ENCODE measurements at regions not wholly inside any gene's neighbourhood (a gene's known extent, or its start where the extent isn't known, plus 50 kb on each side); places are given as distances from the start of the nearest gene placed in this dataset.
A peak's percentile ranks its signal among the peaks of the same experiment; 100 is the strongest.
"Not testable (repeated sequence)": the region's sequence is repeated elsewhere in the genome, so short reads cannot be mapped to it uniquely, and the experiment has no call there.

DNA sequence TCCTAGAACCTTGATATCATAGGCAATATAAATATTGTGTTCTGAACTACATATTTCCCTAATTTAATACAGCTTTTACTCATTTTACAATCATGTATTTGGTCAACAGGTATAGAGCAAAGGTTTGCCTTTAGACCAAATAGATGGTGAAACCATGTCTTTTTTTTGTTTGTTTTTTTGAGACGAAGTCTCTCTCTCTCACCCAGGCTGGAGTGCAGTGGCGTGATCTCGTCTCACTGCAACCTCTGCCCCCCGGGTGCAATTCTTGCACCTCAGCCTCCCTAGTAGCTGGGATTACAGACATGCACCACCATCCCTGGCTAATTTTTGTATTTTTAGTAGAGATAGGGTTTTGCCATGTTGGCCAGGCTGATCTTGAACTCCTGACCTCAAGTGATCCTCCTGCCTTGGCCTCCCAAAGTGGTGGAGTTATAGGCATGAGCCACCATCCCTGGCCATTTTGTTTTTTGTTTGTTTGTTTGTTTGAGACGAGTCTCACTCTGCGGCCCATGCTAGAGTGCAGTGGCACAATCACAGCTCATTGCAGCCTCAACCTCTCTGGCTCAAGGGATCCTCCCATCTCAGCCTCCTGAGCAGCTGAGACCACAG lies 243.7 kb upstream of the FOXN3 start:
- DNase-seq (ENCODE audit: low spot score): not testable (repeated sequence)

DNA sequence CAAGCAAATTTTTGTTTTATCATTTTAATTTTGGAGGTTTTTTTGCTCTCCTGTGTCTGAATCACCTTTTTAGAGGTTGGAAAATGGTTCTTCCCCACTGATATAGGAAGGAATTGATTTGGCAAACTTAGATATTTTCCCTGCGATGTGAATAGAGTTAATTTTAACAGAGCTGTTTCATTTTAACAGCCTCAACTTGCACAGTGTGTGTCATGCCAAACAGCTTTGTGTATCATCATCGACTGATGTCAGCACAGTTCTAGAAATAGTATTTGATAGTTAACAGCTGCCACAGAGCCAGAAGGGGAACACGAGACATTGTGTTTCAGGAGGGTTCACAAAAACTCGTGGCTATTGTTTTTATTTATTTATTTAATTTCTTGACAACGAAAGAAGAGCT lies 243.1 kb upstream of the FOXN3 start:
- no peak for DNase-seq (ENCODE audit: low spot score)

DNA sequence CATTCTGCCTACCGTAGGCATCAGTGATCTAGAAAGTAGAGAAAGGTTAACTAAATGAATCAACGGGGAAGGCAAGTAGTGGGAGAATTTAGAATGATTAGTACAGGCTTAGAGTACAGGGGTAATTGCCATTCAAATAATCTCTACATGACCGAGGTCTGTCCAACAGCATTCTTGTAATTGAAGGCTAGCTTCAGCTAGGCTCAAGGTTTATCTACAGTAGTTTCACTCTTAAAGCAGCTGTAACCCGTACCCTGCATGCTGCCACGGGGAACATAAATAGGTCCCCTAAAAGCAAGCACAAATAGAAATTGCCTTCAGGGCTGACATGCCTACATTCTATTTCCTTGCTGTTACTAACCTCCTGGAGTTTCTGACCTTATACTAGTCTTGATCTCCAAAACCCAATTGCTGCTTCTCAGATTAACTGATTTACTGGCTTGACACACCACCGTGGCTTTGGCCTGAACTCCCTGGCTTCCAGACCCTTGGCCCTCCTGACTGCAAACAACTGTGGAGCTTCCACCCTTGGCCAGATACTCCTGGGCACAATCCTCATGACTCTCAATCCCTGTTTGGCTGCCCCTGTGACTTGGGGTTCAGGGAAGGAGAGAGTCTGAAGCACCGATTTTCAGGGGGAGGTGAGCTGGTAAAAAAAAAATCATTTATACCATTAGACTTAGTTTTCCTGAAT lies 242.1 kb upstream of the FOXN3 start:
- no peak for DNase-seq (ENCODE audit: low spot score)

DNA sequence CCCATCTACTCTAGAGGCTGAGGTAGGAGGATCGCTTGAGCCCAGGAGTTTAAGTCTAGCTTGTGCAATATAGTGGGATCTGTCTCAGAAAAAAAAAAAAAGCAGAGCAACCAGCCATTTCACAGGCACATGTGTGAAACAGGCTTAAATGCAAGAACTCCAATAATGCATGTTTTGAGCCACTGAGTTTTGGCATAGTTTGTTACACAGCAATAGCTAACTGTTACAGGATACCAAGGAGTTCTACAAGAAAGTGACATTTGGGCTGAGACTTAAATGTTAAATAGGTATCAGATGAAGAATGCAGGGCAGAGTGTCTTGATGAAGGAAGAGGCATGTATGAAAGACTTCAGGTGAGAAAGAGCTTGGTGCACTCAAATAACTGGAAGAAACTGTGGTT lies 240.0 kb upstream of the FOXN3 start:
- DNase-seq (ENCODE audit: low spot score): no peak

DNA sequence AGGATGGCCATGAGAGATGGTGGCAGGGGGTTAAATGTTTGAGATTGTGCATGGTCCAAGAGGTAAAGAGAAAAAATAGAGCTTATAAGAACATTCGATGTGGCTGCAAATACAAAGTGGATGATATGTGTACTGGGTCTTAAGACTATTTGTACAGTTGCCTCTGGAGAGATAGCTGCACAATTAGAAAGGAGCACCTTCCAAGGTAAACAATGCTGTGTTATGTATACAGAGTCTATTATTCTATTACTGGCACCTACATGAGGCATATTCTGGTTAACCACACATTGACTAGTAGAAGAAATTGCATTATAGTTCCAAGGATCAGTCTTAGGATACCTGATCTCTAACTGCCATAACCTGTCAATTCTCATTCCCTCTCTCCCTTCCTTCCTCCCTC lies 238.0 kb upstream of the FOXN3 start:
- DNase-seq (ENCODE audit: low spot score): no peak

DNA sequence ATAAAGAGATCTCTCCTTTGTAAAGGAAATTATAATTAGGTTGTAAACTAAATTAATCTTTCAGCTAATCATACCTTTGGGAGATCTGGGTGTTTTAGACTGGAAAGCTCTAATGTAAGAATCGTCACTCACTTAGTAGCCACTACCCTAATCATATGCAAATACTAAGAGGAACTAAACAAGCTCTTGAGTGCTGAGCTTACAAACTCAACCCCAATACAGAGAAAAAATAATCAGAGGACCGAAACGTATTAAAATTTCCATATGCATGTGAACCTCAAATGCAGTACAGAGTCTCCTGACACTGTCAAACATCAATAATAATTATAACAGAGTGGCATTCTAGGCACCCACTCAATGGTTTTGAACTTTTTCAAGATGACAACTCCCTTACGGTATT lies 235.3 kb upstream of the FOXN3 start:
- DNase-seq (ENCODE audit: low spot score): no peak

DNA sequence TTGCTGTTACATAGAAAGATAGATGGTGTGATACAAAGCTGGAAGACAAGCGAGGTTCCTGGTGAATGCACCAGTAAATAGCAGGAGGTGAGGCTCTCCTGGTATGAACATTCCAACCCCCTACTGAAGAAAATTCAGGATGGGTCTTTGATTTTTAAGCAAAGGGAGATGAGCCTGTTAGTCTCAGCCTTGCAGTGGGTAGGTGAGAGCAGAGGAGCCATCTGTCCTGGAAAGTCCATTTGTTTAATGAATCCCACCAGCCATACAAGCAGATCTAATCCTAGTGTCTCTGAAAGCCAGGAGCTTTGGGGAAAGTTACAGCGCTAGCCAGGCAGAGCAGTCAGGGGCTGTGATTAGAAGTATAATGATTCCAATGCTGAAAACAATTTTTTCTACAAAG lies 234.8 kb upstream of the FOXN3 start:
- no peak for DNase-seq (ENCODE audit: low spot score)

DNA sequence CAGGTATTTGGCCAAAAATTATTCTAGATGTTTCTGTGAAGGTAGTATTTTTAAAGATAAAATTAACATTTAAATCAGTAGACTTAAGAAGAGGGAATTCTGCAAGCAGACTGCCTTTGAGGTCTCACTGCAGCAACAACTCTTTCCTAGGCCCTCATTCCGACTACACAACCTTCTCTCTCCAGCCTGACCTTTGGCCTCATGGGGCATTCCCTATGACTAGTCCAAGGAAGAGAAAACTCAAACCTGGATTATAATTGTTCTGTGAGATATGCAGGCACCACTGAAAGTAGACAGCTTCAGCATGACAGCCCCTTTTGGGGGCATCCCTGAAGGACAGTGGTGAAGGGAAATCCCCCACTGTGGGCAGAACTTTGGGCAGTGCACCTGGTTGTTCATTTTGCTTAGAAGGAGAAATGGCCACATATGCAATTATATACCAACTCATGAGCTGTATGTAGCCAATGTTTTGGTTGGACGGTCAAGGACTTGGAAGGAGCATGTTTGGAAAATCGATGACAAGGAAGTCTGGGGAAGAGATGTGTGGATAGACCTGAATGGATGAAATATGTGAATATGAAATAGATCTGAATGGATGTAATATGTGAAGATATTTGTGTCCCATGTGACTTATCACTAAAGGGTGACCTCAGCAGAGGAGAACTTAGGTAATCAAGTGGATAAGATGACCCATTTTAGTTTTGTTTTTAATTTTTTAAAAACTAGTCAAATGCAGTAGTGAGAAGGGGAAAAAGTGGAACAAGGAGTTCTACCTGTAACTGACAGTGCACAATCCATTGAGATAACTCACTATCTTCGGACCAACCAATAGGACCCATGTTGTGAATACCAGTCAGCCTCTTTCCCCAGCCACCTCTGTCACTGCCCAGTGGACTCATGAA lies 233.3 kb upstream of the FOXN3 start:
- no peak for DNase-seq (ENCODE audit: low spot score)

DNA sequence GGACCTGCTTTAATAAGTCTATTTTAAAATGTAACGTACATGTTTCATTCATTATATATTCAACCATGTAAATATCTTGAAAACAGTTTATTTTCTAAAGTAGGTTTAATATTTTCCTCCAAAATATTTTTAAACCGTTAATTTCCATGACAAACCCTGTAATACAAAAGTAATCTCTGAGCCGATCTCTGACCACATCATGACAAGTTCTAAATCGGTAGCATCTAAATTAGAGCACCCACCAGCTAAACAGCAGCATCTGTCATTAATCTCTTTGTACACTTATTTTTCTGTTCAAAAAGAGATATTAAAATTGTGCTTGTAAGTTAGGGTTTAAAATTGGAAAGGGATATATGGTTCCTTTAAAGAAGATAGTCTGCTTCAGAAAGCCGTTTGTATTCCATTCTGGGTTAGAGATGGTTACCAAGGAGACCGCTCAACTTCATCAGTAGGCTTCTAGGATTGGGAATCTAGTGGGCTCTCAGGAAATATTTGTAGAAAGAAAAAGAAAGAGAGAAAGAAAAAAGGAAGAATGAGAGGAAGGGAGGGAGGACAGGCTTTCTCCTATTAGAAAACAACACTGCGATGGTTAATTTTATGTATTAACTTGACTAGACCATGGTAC lies 232.5 kb upstream of the FOXN3 start:
- no peak for DNase-seq (ENCODE audit: low spot score)

DNA sequence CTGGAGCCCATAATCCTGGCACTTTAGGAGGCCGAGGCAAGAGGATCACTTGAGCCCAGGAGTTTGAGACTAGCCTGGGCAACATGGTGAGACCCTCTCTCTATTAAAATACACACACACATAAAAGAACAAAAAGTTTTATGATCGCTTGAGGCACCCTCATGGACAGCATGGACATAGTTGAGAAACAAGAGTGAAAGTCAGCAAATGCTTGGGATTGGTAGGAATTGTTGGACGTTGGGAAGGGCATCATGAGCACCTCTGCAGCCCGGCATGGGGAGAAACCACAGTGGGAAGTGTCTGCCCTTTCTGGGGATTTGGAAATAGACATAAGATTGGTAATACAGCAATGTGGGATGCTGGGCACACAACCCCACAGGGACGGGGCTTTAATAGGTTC lies 231.9 kb upstream of the FOXN3 start:
- DNase-seq (ENCODE audit: low spot score): no peak

DNA sequence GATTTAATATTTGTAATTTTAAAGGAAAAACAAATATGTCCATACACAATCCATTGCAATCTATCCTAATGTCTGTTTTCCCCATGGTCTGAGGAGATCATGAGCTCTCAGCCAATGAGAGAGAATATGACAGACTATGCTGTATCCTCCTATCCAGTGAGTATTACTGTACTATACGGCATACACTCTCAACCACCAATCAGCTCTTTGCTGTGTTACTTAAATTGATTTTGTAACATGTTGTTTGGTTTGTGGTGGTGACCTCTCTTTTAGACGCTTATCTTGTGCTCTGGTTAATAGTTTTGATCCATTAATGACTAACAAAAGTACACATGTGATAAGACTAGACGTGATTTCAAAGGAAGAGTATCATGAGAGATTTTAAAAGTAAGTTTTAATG lies 231.5 kb upstream of the FOXN3 start:
- DNase-seq (ENCODE audit: low spot score): no peak

DNA sequence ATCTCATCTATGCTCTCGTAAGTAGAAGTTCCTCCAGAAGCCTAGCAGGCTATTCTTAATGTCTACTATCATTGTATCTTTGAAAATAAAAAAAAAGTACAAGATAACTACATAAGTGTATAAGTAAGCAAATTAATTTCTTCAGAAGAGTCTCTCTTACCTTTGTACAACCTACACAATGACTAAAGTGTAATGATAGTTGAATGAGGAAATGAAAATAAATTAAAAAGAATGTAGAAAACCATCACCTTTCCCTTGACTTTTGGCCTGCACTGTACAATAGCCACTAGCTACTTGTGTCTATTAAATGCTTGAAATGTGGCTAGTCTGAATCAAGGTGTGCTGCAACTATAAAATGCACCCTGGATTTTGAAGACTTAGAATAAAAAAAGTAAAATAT lies 229.9 kb upstream of the FOXN3 start:
- DNase-seq (ENCODE audit: low spot score): no peak

DNA sequence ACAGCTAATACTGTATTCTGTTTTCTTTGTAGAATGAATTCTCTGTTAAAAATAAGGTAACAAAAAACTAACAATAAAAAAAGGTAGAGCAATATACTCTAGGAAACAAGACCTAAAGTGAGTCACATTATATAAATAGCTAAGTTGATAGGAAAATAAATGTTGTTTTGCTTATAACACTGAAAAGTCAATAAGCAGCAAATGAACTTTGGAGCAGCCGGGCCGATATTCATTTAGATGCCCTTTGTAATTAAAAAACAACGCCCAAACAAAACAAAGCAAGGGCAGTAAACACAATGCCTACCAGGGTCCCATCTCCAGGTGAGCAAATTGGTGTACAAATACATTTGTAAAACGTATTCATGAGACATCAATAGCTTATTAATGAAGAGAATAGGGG lies 227.6 kb upstream of the FOXN3 start:
- no peak for DNase-seq (ENCODE audit: low spot score)

DNA sequence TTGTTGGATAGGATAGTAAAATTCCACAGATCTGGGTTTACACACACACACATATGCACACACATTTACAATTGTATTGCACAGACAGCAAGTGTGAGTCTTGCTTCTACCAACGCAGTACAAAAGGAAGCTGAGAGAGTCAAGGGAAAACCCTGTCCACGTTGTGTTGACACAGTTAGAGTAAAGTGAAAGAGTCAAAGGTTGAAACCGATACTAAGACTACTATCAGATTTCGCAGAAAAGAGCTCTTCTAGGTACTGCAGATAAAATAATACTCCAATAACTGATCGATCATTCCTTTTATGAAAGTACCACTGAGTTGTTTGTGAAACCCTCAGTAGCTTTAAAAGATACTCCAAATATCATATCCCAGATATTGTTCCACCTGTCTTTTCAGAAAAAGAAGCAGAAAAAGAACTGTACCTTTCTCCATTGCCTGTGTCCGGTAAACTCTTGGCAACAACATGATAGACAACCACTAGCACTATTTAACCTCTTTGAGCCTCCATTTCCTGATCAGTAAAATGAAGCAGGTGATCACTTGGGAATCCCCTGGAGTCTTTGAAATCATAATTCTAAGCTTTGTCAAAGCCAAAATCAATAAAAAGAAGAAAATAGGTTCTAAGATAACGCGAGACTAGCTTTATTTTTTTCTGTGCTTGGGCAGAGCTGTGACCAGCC lies 224.6 kb upstream of the FOXN3 start:
- DNase-seq (ENCODE audit: low spot score): no peak

DNA sequence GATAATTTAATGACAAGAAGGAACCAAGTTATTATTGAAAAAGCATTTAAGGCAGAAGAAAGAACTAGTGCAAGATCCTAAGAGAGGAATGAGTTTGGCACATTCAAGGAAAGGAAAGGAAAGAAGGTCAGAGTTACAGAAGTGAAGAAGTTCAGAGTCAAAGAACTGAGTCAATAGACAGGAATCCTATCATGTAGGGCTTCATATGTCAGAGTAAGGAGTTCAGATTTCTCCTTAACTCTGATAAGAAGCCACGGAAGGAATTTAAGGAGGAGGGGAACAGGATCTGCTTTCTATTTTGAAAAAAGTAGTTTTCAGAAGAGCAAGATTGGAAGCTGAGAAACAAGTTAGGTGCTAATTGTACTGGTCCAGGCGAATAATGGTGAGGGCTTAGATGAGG lies 223.1 kb upstream of the FOXN3 start:
- no peak for DNase-seq (ENCODE audit: low spot score)

DNA sequence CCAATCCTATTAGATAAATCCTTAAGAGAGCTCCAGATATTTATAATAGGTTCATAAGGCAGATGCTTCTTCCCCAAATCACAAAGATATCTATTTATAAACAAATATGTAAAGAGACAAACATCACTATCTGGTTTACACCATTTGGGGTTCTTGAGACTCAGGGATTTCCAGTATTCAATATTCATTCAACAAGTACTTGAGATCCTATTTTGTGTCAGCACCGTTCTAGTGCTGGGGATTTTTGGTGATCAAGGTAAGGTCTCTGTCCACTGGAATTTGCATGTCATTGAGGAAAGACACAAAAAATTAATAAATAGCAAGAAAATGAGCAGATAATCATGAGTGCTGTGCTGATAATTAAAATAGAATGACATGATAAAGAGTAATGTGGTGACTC lies 222.7 kb upstream of the FOXN3 start:
- DNase-seq (ENCODE audit: low spot score): no peak

DNA sequence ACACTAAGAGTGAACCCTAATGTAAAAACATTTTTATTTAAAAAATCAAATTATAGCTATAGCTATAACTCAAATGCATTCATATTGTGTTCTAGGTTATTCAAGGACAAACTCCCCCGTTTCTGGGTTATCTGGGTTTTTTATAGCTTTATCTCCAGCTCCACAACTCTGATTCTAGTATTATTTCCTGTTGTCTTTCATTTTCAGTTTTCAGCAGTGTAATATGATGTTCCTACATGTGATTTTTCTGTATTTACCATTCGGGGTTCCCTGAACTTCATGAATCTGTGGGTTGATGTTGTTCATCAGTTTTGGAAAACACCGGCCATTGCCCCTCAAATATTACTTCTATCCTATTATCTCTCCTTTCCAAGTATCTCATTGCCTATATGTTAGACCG lies 221.9 kb upstream of the FOXN3 start:
- DNase-seq (ENCODE audit: low spot score): no peak

DNA sequence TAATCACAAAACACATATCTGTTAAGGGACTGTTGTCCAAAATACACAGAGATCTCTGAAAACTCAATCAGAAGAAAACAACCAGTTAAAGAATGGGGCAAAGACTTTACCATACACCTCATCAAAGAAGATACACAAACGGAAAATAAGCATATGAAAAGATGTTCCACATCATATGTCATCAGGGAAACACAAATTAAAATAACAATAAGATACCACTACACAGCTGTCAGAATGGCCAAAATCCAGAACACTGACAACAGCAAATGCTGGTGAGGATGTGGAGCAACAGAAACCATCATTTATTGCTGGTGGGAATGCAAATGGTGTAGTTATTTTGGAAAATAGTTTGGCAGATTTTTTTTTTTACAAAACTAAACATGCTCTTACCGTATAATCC lies 220.5 kb upstream of the FOXN3 start:
- no peak for DNase-seq (ENCODE audit: low spot score)

DNA sequence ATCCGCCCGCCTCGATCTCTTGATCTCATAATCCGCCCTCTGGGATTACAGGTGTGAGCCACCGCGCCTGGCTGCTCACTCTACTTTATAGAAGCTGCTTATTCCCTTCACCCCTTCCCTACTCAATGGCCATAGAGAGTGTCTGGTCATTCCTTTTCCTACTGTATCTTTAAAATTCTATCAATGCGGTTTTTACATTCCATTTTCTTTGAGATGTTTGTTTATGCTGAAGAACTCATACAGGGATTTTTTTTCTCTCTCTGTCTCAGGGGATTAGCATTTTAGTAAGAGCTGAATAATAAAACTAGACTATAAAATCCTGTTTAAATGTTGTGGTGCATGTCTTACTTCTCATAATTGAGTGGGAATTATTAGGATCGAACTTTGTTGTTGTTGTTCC lies 218.6 kb upstream of the FOXN3 start:
- no peak for DNase-seq (ENCODE audit: low spot score)

DNA sequence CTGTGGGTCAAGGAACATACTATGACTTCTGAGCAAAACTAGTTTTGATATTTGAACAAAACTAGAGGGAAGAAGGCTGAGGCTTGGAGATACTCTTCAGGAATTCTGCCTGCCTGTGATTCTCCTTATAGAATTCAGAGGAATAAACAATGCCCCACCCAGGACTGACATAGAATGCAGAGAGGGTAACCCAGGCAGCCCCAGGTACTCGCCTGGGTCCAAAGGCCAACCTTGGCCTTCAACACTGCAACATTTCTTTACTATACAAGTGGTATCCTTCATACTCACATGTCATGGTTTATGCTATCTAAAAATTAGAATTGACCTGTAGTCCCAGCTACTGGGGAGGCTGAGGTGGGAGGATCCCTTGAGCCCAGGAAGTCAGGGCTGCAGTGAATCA lies 217.0 kb upstream of the FOXN3 start:
- DNase-seq (ENCODE audit: low spot score): no peak

DNA sequence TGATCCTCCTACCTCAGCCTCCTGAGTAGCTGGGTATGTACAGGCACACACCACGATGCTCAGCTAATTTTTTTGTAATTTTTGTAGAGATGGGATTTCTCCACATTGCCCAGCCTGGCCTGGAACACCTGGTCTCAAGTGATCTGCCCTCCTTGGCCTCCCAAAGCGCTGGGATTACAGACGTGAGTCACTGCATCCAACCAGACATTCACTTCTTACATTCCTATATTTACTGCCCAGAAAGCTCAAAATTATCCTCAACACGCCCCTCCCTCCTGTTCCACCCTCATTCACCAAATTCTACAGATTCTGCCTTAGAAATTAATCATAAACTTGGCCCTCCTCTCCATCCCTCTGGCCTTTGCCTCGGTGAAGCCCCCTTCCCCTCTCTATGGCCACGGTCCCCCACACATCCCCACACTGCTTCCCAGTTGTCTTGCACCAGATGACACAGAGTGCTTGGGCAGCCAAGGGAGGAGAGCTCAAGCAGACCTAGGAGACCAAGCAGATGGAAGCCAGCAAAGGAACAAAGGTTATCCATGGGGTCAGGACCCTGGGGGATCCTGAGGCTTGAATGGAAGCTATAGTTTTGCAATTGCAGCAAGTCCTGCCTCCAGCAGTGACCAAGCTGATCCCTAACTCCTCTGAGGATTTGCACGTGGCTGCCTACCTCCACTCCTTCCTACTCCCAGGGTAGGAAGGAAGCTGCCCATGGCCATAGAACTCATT lies 213.2 kb upstream of the FOXN3 start:
- DNase-seq (ENCODE audit: low spot score): no peak

DNA sequence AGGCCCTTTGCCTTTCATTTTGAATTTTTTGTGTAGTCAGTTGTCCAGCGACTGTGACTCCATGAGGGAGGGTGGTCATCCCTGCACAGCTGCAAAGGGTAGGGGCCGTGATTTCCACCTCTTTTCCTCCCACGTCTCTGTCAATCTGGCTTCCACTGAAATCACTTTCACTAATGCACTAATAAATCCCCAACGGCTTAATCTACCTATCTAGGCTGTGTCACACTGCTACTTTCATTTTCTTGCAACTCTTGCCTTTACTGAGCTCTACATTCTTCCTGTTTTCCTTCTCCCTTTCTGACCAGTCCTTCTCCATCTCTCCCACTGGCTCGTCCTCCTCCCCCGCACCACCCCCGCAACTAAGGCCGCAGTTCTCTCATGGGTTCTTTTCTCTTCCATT lies 212.3 kb upstream of the FOXN3 start:
- DNase-seq (ENCODE audit: low spot score): peak; percentile 20

Measured in iPS-NIHi11 (cell line).